GM12873 (cell line): ENCODE measurements at regions not wholly inside any gene's neighbourhood (a gene's known extent, or its start where the extent isn't known, plus 50 kb on each side); places are given as distances from the start of the nearest gene placed in this dataset.

Source experiments
- CTCF ChIP-seq: IDR thresholded peaks from 2 replicates; pipeline ENCODE4 v1.5.1; 2012; ENCODE audit warnings: low read depth, mild to moderate bottlenecking, moderate library complexity, low read length, control low read depth; ENCODE audit not compliant: insufficient read depth; ENCODE audit errors: missing control alignments

- no peak for TF ChIP-seq CTCF
Observed at GRCh38 chr2:200146501-200146900, 160.0 kb upstream of the SPATS2L start.

- TF ChIP-seq CTCF = no peak
Observed at GRCh38 chr2:200147371-200147770, 159.1 kb upstream of the SPATS2L start.

DNA sequence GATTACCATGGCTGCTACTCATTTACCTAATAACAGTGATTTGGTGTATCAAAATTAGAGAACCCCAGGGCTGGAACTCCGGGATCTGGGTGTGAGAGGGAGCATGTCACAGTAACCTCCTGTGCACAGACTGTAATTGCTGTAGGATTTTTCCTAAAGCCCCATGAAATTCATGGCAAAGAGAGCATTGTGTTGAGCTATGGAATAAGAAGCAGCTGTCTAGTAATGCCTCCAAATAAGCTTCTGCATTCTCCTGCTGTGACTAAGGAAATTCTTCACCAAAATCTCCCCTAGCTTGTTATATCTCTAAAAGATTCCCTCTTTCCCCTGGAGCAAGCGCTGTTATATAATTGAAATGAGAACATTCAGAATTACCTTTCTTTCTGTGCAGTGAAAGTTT is 158.1 kb upstream of the SPATS2L start:
- TF ChIP-seq CTCF = no peak

DNA sequence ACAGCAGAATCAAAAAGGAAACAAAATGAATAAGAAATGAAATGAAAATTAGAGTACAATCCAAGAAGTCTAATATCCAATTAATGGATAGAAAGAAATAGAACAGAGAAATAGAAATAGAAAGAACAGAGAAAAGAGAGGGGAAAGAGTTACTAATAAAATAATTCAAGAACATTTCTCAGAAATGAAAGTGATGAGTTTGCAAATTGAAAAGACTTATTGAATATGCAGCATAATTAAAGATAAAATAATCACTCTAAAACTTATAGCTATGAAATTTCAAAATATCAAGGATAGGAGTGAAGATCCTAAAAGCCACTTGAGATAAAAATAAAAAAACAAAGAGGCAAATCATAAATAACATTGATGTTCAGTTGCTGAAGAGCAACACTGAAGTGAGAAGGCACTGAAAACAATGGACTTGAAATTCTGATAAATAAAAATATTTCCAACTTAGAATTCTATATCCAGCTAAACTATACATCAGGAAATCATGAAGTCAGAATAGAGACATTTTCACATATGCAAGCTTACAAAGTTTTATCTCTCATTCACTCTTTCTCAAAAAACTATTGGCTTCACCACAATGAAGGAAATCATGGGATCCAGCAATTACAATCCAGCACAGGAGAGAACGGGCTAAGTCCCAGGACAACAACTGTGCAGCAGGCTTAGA is 155.9 kb upstream of the SPATS2L start:
- TF ChIP-seq CTCF = no peak

DNA sequence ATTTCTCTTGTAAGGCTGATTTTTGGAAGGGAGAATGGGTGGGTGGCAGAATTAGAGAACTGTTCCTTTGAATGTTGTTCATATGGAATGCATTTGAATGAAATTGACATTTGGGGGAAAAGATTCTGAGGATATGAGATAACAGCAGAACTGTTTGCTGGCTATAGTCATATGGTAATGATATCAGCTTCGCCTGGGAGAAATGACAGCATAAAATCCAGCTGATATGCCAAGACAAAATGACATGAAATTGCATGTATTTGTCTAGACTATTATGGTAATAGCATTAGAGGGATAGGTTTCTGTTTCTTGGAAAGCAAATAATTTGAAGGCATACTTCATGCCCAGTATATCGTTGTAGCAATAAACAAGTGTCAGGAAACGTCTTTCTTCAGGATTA is 150.8 kb upstream of the SPATS2L start:
- TF ChIP-seq CTCF = no peak

GRCh38 chr2:200156166-200156835 is 150.2 kb upstream of the SPATS2L start:
- no peak for TF ChIP-seq CTCF

GRCh38 chr2:200158647-200159356 is 147.7 kb upstream of the SPATS2L start:
- no peak for TF ChIP-seq CTCF
